Subcutaneous abdominal adipose tissue (tissue), 5 donors: ENCODE measurements at regions not wholly inside any gene's neighbourhood (a gene's known extent, or its start where the extent isn't known, plus 50 kb on each side); places are given as distances from the start of the nearest gene placed in this dataset.

Source experiments
- H3K27ac ChIP-seq: one replicate; pipeline ENCODE4 v1.7.0; 2013; ENCODE audit warnings: low read depth, mild to moderate bottlenecking, inconsistent platforms, low read length, moderate library complexity
- H3K27me3 ChIP-seq, 5 donors: one replicate each; pipeline ENCODE4 v1.7.0; 2013; ENCODE audit warnings: low read length in 5 of 5, inconsistent platforms in 1 of 5; ENCODE audit not compliant: control insufficient read depth in 5 of 5, insufficient read depth in 4 of 5
- H3K36me3 ChIP-seq, 5 donors: one replicate each; pipeline ENCODE4 v1.7.0; 2013; ENCODE audit warnings: low read length in 5 of 5; ENCODE audit not compliant: control insufficient read depth in 5 of 5, insufficient read depth in 5 of 5
- H3K4me1 ChIP-seq, 5 donors: one replicate each; pipeline ENCODE4 v1.7.0; 2013; ENCODE audit warnings: low read length in 5 of 5, mild to moderate bottlenecking in 3 of 5, moderate library complexity in 1 of 5; ENCODE audit not compliant: control insufficient read depth in 5 of 5, insufficient read depth in 5 of 5
- H3K4me3 ChIP-seq, 5 donors: one replicate each; pipeline ENCODE4 v1.7.0; 2013; ENCODE audit warnings: low read length in 5 of 5, low read depth in 1 of 5
- H3K9ac ChIP-seq, 5 donors: one replicate each; pipeline ENCODE4 v1.7.0; 2013; ENCODE audit warnings: low read length in 5 of 5, mild to moderate bottlenecking in 4 of 5, moderate library complexity in 3 of 5
- H3K9me3 ChIP-seq, 5 donors: one replicate each; pipeline ENCODE4 v1.7.0; 2013; ENCODE audit warnings: low read length in 5 of 5; ENCODE audit not compliant: control insufficient read depth in 5 of 5
- donor health status: healthy.
- donor health status: healthy.
- donor health status: healthy.
- donor health status: healthy.
- donor health status: healthy.

GRCh38 chr2:3940661-3941060, 237.3 kb downstream of the DCDC2C start:
- Histone ChIP-seq H3K9me3 (no peaks in the 10 kb centered on the region), H3K4me3 (no peak overlapping the region), H3K27ac (no peak overlapping the region), H3K4me1 (no peaks in the 10 kb centered on the region), H3K9ac (no peak overlapping the region), H3K36me3 (no peaks in the 10 kb centered on the region), H3K27me3 (peaks cover 0 to 6% (median 0%) of the 10 kb centered on the region in 5 donors)

DNA sequence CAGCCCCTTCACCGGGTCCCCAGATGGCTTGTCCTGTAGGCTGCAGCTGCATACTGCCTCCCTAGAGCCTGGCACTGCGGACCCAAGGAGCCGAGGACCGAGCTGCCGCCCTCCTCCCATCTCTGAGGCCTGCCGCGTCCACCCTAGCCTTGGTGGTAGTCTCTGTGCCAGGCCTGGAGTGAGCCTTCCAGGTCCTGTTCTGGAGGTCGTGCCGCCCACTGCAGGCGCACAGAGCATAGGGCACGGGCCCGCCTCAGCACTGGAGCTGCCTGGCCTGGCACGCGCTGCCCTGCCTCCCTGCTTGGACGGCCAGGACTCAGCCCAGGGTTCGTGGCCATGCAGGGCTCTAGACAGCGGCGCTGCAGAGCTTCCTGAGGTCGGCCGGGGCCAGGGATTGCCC, 239.5 kb downstream of the DCDC2C start:
- H3K4me3 ChIP-seq, result no peak overlapping the region
- H3K9ac ChIP-seq, result no peak overlapping the region
- no peak overlapping the region for H3K27ac ChIP-seq
- no peaks in the 10 kb centered on the region for H3K9me3 ChIP-seq
- H3K27me3 ChIP-seq, result peaks cover 0 to 6% (median 0%) of the 10 kb centered on the region in 5 donors
- no peaks in the 10 kb centered on the region for H3K4me1 ChIP-seq
- no peaks in the 10 kb centered on the region for H3K36me3 ChIP-seq

GRCh38 chr2:3944071-3944470, 240.7 kb downstream of the DCDC2C start:
- Histone ChIP-seq H3K9ac (no peak overlapping the region), H3K4me1 (no peaks in the 10 kb centered on the region)

GRCh38 chr2:3944841-3945240, 241.5 kb downstream of the DCDC2C start:
- H3K4me3 ChIP-seq, result no peak overlapping the region
- no peaks in the 10 kb centered on the region for H3K36me3 ChIP-seq
- peaks cover 0 to 6% (median 3%) of the 10 kb centered on the region in 5 donors for H3K27me3 ChIP-seq
- H3K4me1 ChIP-seq, result no peaks in the 10 kb centered on the region
- H3K9ac ChIP-seq, result no peak overlapping the region
- H3K27ac ChIP-seq, result no peak overlapping the region
- H3K9me3 ChIP-seq, result no peaks in the 10 kb centered on the region

More at GRCh38 chr2:3944071-3944470, 240.7 kb downstream of the DCDC2C start:
- Histone ChIP-seq H3K27me3 (peaks cover 0 to 6% (median 3%) of the 10 kb centered on the region in 5 donors), H3K4me3 (no peak overlapping the region), H3K36me3 (no peaks in the 10 kb centered on the region), H3K9me3 (no peaks in the 10 kb centered on the region), H3K27ac (no peak overlapping the region)

- Histone ChIP-seq H3K36me3 (no peaks in the 10 kb centered on the region), H3K9me3 (peaks cover 0 to 14% (median 7%) of the 10 kb centered on the region in 5 donors), H3K4me1 (no peaks in the 10 kb centered on the region), H3K4me3 (no peak overlapping the region), H3K27ac (no peak overlapping the region), H3K27me3 (peaks cover 0 to 7% (median 6%) of the 10 kb centered on the region in 5 donors), H3K9ac (no peak overlapping the region)
Measured at GRCh38 chr2:3948191-3948590, 244.8 kb downstream of the DCDC2C start.

- H3K27ac ChIP-seq, result no peak overlapping the region
Measured at GRCh38 chr2:3951131-3951954, 248.0 kb downstream of the DCDC2C start.

DNA sequence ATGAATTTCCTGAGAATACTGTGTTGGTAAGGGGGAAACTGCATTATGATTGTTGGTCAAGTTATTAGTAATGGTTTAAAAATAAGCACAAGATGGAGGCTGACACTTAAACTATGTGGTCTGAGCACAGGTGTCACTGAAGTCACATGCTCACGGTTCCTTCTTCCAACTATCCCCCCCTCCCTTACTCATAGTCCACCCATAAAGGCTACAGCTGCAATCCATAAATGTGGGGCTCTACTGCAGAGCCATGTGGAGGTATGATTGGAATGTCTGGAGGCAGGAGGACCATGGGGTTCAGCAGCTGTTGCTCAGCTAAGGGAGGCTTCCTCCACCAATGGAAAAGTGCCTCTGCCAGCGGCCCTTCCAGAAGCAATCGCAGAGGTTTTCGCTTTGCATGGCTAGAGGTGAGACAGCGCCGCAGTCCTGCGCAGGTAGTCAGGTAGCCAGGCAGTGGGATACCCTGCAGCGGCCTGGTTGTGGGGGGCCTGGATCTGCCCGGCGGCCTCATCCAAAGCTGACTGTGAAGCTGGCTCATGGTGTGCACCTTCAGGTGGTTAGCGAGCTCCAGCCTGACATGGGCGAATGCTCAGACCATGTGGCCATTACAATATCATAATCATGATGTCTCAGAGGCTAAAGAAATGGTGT, 249.6 kb downstream of the DCDC2C start:
- peaks cover 0 to 13% (median 6%) of the 10 kb centered on the region in 5 donors for H3K27me3 ChIP-seq
- H3K36me3 ChIP-seq, result no peaks in the 10 kb centered on the region
- H3K9ac ChIP-seq, result no peak overlapping the region
- H3K9me3 ChIP-seq, result peaks cover 0 to 14% (median 7%) of the 10 kb centered on the region in 5 donors
- H3K4me1 ChIP-seq, result peaks cover 0 to 12% (median 0%) of the 10 kb centered on the region in 5 donors
- no peak overlapping the region for H3K4me3 ChIP-seq
- H3K27ac ChIP-seq, result no peak overlapping the region

More at GRCh38 chr2:3951131-3951954, 248.0 kb downstream of the DCDC2C start:
- Histone ChIP-seq H3K4me1 (peaks cover 0 to 10% (median 0%) of the 10 kb centered on the region in 5 donors), H3K27me3 (peaks cover 0 to 13% (median 6%) of the 10 kb centered on the region in 5 donors), H3K4me3 (no peak overlapping the region), H3K9ac (no peak overlapping the region), H3K9me3 (peaks cover 0 to 14% (median 7%) of the 10 kb centered on the region in 5 donors), H3K36me3 (no peaks in the 10 kb centered on the region)

DNA sequence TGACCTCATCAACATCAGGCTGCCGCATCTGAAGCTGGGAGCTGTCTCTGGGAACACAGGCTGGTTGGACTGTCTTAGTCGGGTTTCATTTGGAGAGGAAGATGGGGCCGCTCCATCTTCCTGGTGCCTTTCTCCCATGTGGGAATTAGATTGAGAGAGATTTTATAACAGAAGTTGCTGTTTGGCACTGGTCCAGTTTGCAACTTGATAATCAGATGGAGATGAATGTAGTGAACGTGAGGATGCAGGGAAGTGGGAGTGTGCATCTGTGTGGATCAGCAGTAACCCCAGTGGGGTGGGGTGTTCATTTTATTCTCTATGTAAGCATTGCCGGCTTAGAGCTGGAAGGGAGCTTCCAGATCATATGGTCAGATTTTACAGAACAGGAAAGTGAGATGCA, 250.9 kb downstream of the DCDC2C start:
- Histone ChIP-seq H3K4me3 (no peak overlapping the region), H3K4me1 (peaks cover 0 to 12% (median 0%) of the 10 kb centered on the region in 5 donors), H3K27ac (no peak overlapping the region), H3K27me3 (peaks cover 0 to 9% (median 6%) of the 10 kb centered on the region in 5 donors), H3K9ac (no peak overlapping the region), H3K9me3 (peaks cover 0 to 14% (median 7%) of the 10 kb centered on the region in 5 donors), H3K36me3 (no peaks in the 10 kb centered on the region)

GRCh38 chr2:3956406-3956805, 253.0 kb downstream of the DCDC2C start:
- Histone ChIP-seq H3K27ac (no peak overlapping the region), H3K36me3 (no peaks in the 10 kb centered on the region), H3K4me1 (peaks cover 0 to 12% (median 0%) of the 10 kb centered on the region in 5 donors), H3K9ac (no peak overlapping the region), H3K9me3 (peaks cover 0 to 3% (median under 1%) of the 10 kb centered on the region in 5 donors), H3K27me3 (peaks cover 0 to 9% (median 4%) of the 10 kb centered on the region in 5 donors), H3K4me3 (no peak overlapping the region)

GRCh38 chr2:3956892-3957291, 253.5 kb downstream of the DCDC2C start:
- H3K27me3 ChIP-seq, result peaks cover 0 to 5% (median 2%) of the 10 kb centered on the region in 5 donors
- no peak overlapping the region for H3K27ac ChIP-seq
- no peak overlapping the region for H3K9ac ChIP-seq
- H3K4me1 ChIP-seq, result peaks cover 0 to 12% (median 0%) of the 10 kb centered on the region in 5 donors
- H3K9me3 ChIP-seq, result no peaks in the 10 kb centered on the region
- H3K4me3 ChIP-seq, result no peak overlapping the region
- H3K36me3 ChIP-seq, result no peaks in the 10 kb centered on the region
